ENCODE measurements at regions not wholly inside any gene's neighbourhood (a gene's known extent, or its start where the extent isn't known, plus 50 kb on each side); places are given as distances from the start of the nearest gene placed in this dataset.

DNA sequence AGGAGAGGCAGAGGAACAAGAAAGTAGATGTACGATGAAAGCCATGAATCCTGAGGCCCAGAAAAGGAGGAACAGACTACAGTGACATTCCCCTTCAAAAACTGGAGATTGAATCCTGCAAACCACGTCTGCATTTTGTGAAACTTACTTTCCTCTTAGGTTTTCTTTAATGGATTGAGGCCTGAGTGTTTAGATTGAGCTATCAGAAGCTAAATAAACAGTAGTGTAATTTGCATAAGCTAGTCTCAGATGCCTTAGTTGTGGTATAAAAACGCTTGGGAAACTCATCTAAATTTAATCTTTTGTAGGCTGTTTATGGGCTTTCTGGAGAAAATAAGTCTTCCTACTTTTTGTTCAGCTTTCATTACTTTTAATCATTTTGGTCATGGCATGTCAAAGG lies 94.8 kb upstream of the HDAC9 start:
- POLR2A ChIA-PET = no interaction called here
- BruUV-seq (replicated peaks) = no TSS peak

More for the DNA sequence above, 94.8 kb upstream of the HDAC9 start:
- in situ Hi-C loops (cut with HindIII; ENCODE audit: extremely low pct_ligation_motif_present, low pct_unique_long_range_greater_than_20kb) (no loop called here), intact Hi-C loops (cut with micrococcal nuclease; ENCODE audit: unreplicated experiment) (no loop called here)
- Histone ChIP-seq H3K27me3 (ENCODE audit: control insufficient read depth in 1 of 2, insufficient read depth in 2 of 2, low read length in 2 of 2) (no peaks in the 10 kb centered on the region), H3K9ac (ENCODE audit: insufficient read depth, low read depth, low read length) (no peak overlapping the region), H4K20me1 (ENCODE audit: insufficient read depth, low read length) (no peaks in the 10 kb centered on the region), H3K4me3 (replicated peaks in 1 of 3; ENCODE audit: insufficient read depth in 1 of 3, low read depth in 2 of 3, low read length in 3 of 3) (no peak overlapping the region), H3K27ac (ENCODE audit: extremely low read length, insufficient read depth, low read length) (no peak overlapping the region), H3K36me3 (replicated peaks in 1 of 2; ENCODE audit: control insufficient read depth in 1 of 2, insufficient read depth in 2 of 2, low read length in 2 of 2) (no peaks in the 10 kb centered on the region), H2AFZ (ENCODE audit: low read length) (no peak overlapping the region), H3K4me2 (ENCODE audit: low read depth, low read length) (no peak overlapping the region), H3K9me3 (ENCODE audit: low read length) (no peaks in the 10 kb centered on the region), H3K4me1 (ENCODE audit: insufficient read depth, low read length) (no peaks in the 10 kb centered on the region), H3K79me2 (ENCODE audit: insufficient read depth, low read length) (no peaks in the 10 kb centered on the region)
- TF ChIP-seq ZNF709 (CRISPR knock-in tag; IDR thresholded peaks at IDR 0.05) (no peak), CBX5 (CRISPR knock-in tag; IDR thresholded peaks at IDR 0.05; ENCODE audit: borderline replicate concordance) (no peak), ZNF260 (CRISPR knock-in tag; IDR thresholded peaks at IDR 0.05; ENCODE audit: borderline replicate concordance, low read depth) (no peak), CREB1 (IDR thresholded peaks at IDR 0.05) (no peak), CREB1 (CRISPR knock-in tag; IDR thresholded peaks at IDR 0.05) (no peak), MXI1 (IDR thresholded peaks at IDR 0.05; ENCODE audit: borderline replicate concordance, low read depth, low read length) (no peak), ZNF451 (CRISPR knock-in tag; IDR thresholded peaks at IDR 0.05) (no peak), MATR3 (CRISPR knock-in tag; IDR thresholded peaks at IDR 0.05) (no peak), RARG (CRISPR knock-in tag; IDR thresholded peaks at IDR 0.05; ENCODE audit: low read depth) (no peak)
- TF ChIP-seq, protein P1, sequence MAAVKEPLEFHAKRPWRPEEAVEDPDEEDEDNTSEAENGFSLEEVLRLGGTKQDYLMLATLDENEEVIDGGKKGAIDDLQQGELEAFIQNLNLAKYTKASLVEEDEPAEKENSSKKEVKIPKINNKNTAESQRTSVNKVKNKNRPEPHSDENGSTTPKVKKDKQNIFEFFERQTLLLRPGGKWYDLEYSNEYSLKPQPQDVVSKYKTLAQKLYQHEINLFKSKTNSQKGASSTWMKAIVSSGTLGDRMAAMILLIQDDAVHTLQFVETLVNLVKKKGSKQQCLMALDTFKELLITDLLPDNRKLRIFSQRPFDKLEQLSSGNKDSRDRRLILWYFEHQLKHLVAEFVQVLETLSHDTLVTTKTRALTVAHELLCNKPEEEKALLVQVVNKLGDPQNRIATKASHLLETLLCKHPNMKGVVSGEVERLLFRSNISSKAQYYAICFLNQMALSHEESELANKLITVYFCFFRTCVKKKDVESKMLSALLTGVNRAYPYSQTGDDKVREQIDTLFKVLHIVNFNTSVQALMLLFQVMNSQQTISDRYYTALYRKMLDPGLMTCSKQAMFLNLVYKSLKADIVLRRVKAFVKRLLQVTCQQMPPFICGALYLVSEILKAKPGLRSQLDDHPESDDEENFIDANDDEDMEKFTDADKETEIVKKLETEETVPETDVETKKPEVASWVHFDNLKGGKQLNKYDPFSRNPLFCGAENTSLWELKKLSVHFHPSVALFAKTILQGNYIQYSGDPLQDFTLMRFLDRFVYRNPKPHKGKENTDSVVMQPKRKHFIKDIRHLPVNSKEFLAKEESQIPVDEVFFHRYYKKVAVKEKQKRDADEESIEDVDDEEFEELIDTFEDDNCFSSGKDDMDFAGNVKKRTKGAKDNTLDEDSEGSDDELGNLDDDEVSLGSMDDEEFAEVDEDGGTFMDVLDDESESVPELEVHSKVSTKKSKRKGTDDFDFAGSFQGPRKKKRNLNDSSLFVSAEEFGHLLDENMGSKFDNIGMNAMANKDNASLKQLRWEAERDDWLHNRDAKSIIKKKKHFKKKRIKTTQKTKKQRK (IDR thresholded peaks at IDR 0.05; ENCODE audit: low read length) = no peak
- DNase-seq (ENCODE audit: low spot score) = no peak
- ATAC-seq = no peak
- WGBS (ENCODE audit: low lambda C conversion rate) = 1% methylated on average over 3 of the region's 3 CpGs
- CTCF ChIA-PET (ENCODE audit: low intra/inter-chr PET ratio, low total read pairs) = no interaction called here
- FAIRE-seq = no peak
